GM12891 (cell line): ENCODE measurements at regions not wholly inside any gene's neighbourhood (a gene's known extent, or its start where the extent isn't known, plus 50 kb on each side); places are given as distances from the start of the nearest gene placed in this dataset.

ENCODE experiments used
- PAX5 ChIP-seq: IDR thresholded peaks from 2 replicates; pipeline ENCODE4 v1.6.1; 2011; ENCODE audit warnings: low read length, moderate library complexity, mild to moderate bottlenecking; ENCODE audit not compliant: insufficient read depth, severe bottlenecking
- POLR2A ChIP-seq: IDR thresholded peaks from 2 replicates; pipeline ENCODE4 v1.6.1; 2011; ENCODE audit warnings: low read depth, low read length, control low read depth
- POLR2AphosphoS5 ChIP-seq: IDR thresholded peaks from 2 replicates; pipeline ENCODE4 v1.6.1; 2011; ENCODE audit warnings: low read depth, low read length, control low read depth
- POU2F2 ChIP-seq: IDR thresholded peaks from 2 replicates; pipeline ENCODE4 v1.6.1; 2011; ENCODE audit warnings: low read depth, mild to moderate bottlenecking, control low read depth, low read length, moderate library complexity
- SPI1 ChIP-seq: IDR thresholded peaks from 2 replicates; pipeline ENCODE4 v1.6.1; 2011; ENCODE audit warnings: low read depth, low read length, control low read depth
- TAF1 ChIP-seq: IDR thresholded peaks from 2 replicates; pipeline ENCODE4 v1.6.1; 2011; ENCODE audit warnings: low read depth, low read length, control low read depth

DNA sequence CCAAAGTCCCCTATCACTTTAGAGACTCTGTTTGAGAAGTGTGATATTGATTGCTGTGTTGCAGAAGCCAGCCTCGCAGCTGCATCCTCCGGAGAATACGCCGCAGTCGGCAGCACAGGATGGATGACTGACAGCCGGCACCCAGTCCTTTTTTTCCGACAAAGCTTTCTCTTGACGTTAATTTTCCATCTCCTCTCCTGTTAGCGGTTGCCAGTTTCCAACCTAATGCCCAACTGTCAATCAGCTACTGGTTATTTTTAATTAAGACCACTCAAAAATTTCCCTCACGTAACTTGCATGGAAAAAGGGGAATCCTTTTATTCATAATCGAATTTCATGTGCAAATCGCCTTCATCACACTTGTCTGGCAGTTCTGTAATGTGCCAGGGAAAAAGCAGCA lies 953.9 kb downstream of the CDH11 start:
- TF ChIP-seq POLR2A, result no peak
- no peak for TF ChIP-seq TAF1
- no peak for TF ChIP-seq POLR2AphosphoS5
- no peak for TF ChIP-seq PAX5
- no peak for TF ChIP-seq SPI1
- TF ChIP-seq POU2F2, result no peak
